OCI-LY1 (cell line): ENCODE measurements at regions not wholly inside any gene's neighbourhood (a gene's known extent, or its start where the extent isn't known, plus 50 kb on each side); places are given as distances from the start of the nearest gene placed in this dataset.

Source experiments
- H2AFZ ChIP-seq: fragments of 200-600 bp; sonication (generic), shearing (Covaris generic); 2 replicates; pipeline ENCODE4 v1.6.0; 2014; ENCODE audit warnings: antibody characterized with exemption, mild to moderate bottlenecking, low read length
- H3F3A ChIP-seq: fragments of 200-600 bp; sonication (generic), shearing (Covaris generic); 2 replicates; pipeline ENCODE4 v1.6.0; 2014; ENCODE audit warnings: mild to moderate bottlenecking, antibody characterized with exemption, low read length, moderate library complexity; ENCODE audit not compliant: insufficient read depth
- H3K27ac ChIP-seq: fragments of 200-600 bp; sonication (generic); 2 replicates; pipeline ENCODE4 v1.5.1; 2014; ENCODE audit warnings: low read length, mixed run types, mild to moderate bottlenecking, low read depth; ENCODE audit not compliant: poor library complexity, severe bottlenecking
- H3K27me3 ChIP-seq: fragments of 200-600 bp; sonication (generic); 2 replicates; pipeline ENCODE4 v1.6.0; 2014; ENCODE audit warnings: antibody characterized with exemption, mild to moderate bottlenecking, low read length, moderate library complexity; ENCODE audit not compliant: insufficient read depth
- H3K36me3 ChIP-seq: fragments of 200-600 bp; sonication (generic); 2 replicates; pipeline ENCODE4 v1.6.1; 2014; ENCODE audit warnings: mild to moderate bottlenecking, antibody characterized with exemption, low read length, moderate library complexity, mixed read lengths; ENCODE audit not compliant: insufficient read depth
- H3K4me1 ChIP-seq: fragments of 200-600 bp; sonication (generic); 2 replicates; pipeline ENCODE4 v1.5.1; 2014; ENCODE audit warnings: mild to moderate bottlenecking, low read length, moderate library complexity; ENCODE audit not compliant: insufficient read depth, severe bottlenecking
- H3K4me2 ChIP-seq: fragments of 200-600 bp; sonication (generic), shearing (Covaris generic); 2 replicates; pipeline ENCODE4 v1.6.1; 2014; ENCODE audit warnings: low read length
- H3K4me3 ChIP-seq: fragments of 200-600 bp; sonication (generic); 2 replicates; pipeline ENCODE4 v1.5.1; 2014; ENCODE audit warnings: low read length, low read depth, mild to moderate bottlenecking, mixed read lengths; ENCODE audit not compliant: poor library complexity, severe bottlenecking
- H3K79me2 ChIP-seq: fragments of 200-600 bp; shearing (Covaris generic); 2 replicates; pipeline ENCODE4 v1.6.1; 2016; ENCODE audit warnings: mixed run types, low read length, mixed read lengths; ENCODE audit not compliant: insufficient read depth
- H3K9ac ChIP-seq: fragments of 200-600 bp; sonication (generic), shearing (Covaris generic); 2 replicates; pipeline ENCODE4 v1.6.1; 2014; ENCODE audit warnings: mild to moderate bottlenecking, low read length, mixed read lengths
- H3K9me2 ChIP-seq: fragments of 200-600 bp; sonication (generic), shearing (Covaris generic); 2 replicates; pipeline ENCODE4 v1.6.1; 2014; ENCODE audit warnings: low read depth, mild to moderate bottlenecking, low read length, mixed read lengths
- H3K9me3 ChIP-seq: fragments of 200-600 bp; shearing (Covaris generic); 2 replicates; pipeline ENCODE4 v1.6.1; 2014; ENCODE audit warnings: low read length, mixed read lengths
- H4K20me1 ChIP-seq: fragments of 200-600 bp; sonication (generic), shearing (Covaris generic); 2 replicates; pipeline ENCODE4 v1.6.0; 2016; ENCODE audit warnings: mild to moderate bottlenecking, low read length; ENCODE audit not compliant: insufficient read depth
- CTCF ChIP-seq: fragments of 200-600 bp; sonication (generic), shearing (Covaris generic); IDR thresholded peaks from 2 replicates; pipeline ENCODE4 v1.5.1; 2017; ENCODE audit warnings: mild to moderate bottlenecking, antibody characterized with exemption, low read length, moderate library complexity, mixed read lengths
- EZH2 ChIP-seq: fragments of 200-600 bp; sonication (generic), shearing (Covaris generic); IDR thresholded peaks from 2 replicates; pipeline ENCODE4 v1.8.0; 2017; ENCODE audit warnings: borderline replicate concordance, mixed run types, mild to moderate bottlenecking, antibody characterized with exemption, low read length, moderate library complexity, mixed read lengths

- no peaks in the 10 kb centered on the region for H3K4me1 ChIP-seq
- H3K4me2 ChIP-seq = no peak overlapping the region
- no peak overlapping the region for H3K4me3 ChIP-seq
- no peak overlapping the region for H3K27ac ChIP-seq
- no peaks in the 10 kb centered on the region for H3K27me3 ChIP-seq
- H3K9ac ChIP-seq = no peak overlapping the region
- H3K36me3 ChIP-seq = no peaks in the 10 kb centered on the region
- H2AFZ ChIP-seq = no peak overlapping the region
- no peaks in the 10 kb centered on the region for H3K9me3 ChIP-seq
- H3K79me2 ChIP-seq = no peaks in the 10 kb centered on the region
- no peaks in the 10 kb centered on the region for H3K9me2 ChIP-seq
- no peaks in the 10 kb centered on the region for H4K20me1 ChIP-seq
- TF ChIP-seq CTCF = no peak
- H3F3A ChIP-seq = no peaks in the 10 kb centered on the region
These were observed 541.3 kb upstream of the TENM3 start for GRCh38 chr4:181701894-181702293.

- Histone ChIP-seq H3K4me2 (no peak overlapping the region), H3K79me2 (no peaks in the 10 kb centered on the region), H3K9me3 (no peaks in the 10 kb centered on the region), H3K27ac (no peak overlapping the region), H3K9ac (no peak overlapping the region), H3K4me3 (no peak overlapping the region), H3K27me3 (no peaks in the 10 kb centered on the region), H3K4me1 (no peaks in the 10 kb centered on the region), H3F3A (no peaks in the 10 kb centered on the region), H3K36me3 (no peaks in the 10 kb centered on the region), H3K9me2 (no peaks in the 10 kb centered on the region), H4K20me1 (no peaks in the 10 kb centered on the region), H2AFZ (no peak overlapping the region)
- TF ChIP-seq CTCF (no peak), EZH2 (no peak)
These were observed 540.2 kb upstream of the TENM3 start for GRCh38 chr4:181702864-181703495.

- Histone ChIP-seq H2AFZ (no peak overlapping the region), H3K9ac (no peak overlapping the region), H3K4me3 (no peak overlapping the region), H3K36me3 (no peaks in the 10 kb centered on the region), H3K27me3 (no peaks in the 10 kb centered on the region), H3K4me1 (no peaks in the 10 kb centered on the region), H3K9me2 (no peaks in the 10 kb centered on the region), H3K79me2 (no peaks in the 10 kb centered on the region), H3K27ac (no peak overlapping the region), H3K4me2 (no peak overlapping the region), H4K20me1 (no peaks in the 10 kb centered on the region), H3F3A (no peaks in the 10 kb centered on the region), H3K9me3 (no peaks in the 10 kb centered on the region)
- TF ChIP-seq CTCF (no peak), EZH2 (no peak)
These were observed 533.1 kb upstream of the TENM3 start for GRCh38 chr4:181710143-181710542.
